Osteocyte (in vitro differentiated cells): ENCODE measurements at regions not wholly inside any gene's neighbourhood (a gene's known extent, or its start where the extent isn't known, plus 50 kb on each side); places are given as distances from the start of the nearest gene placed in this dataset.

ENCODE experiments used
- DNase-seq: peaks from one replicate; pipeline ENCODE4 v3.0.0; 2021; ENCODE audit warnings: mixed read lengths; ENCODE audit not compliant: unreplicated experiment; ENCODE audit errors: extremely low spot score
- H3K27ac Mint-ChIP-seq: one replicate; pipeline ENCODE4 v1.8.0; 2021; ENCODE audit warnings: mild to moderate bottlenecking, mixed read lengths; ENCODE audit not compliant: unreplicated experiment
- H3K27me3 Mint-ChIP-seq: one replicate; pipeline ENCODE4 v1.8.0; 2021; ENCODE audit warnings: mixed read lengths; ENCODE audit not compliant: unreplicated experiment
- H3K36me3 Mint-ChIP-seq: one replicate; pipeline ENCODE4 v1.8.0; 2021; ENCODE audit warnings: mixed read lengths; ENCODE audit not compliant: unreplicated experiment
- H3K4me1 Mint-ChIP-seq: one replicate; pipeline ENCODE4 v1.8.0; 2021; ENCODE audit warnings: mixed read lengths; ENCODE audit not compliant: unreplicated experiment
- H3K4me3 Mint-ChIP-seq: one replicate; pipeline ENCODE4 v1.8.0; 2021; ENCODE audit warnings: mild to moderate bottlenecking, moderate library complexity, mixed read lengths; ENCODE audit not compliant: unreplicated experiment
- H3K9me3 Mint-ChIP-seq: one replicate; pipeline ENCODE4 v1.8.0; 2021; ENCODE audit warnings: mixed read lengths; ENCODE audit not compliant: unreplicated experiment
- CTCF ChIP-seq: fragments of 200-600 bp; sonication (generic); IDR thresholded peaks from 2 replicates; pipeline ENCODE4 v1.5.0; 2021; ENCODE audit warnings: antibody characterized with exemption, mild to moderate bottlenecking, moderate library complexity

GRCh38 chr9:129357773-129358245, 179.7 kb upstream of the IER5L start:
- Mint-ChIP-seq H3K27me3 (no peaks in the 10 kb centered on the region), H3K27ac (no peak overlapping the region), H3K4me1 (peaks cover 10% of the 10 kb centered on the region), H3K36me3 (no peaks in the 10 kb centered on the region), H3K9me3 (peaks cover 5% of the 10 kb centered on the region), H3K4me3 (no peak overlapping the region)
- no peak for TF ChIP-seq CTCF
- no peak for DNase-seq

- no peak overlapping the region for H3K4me3 Mint-ChIP-seq
- H3K27ac Mint-ChIP-seq: no peak overlapping the region
These were observed 179.1 kb upstream of the IER5L start for GRCh38 chr9:129356871-129357772.

GRCh38 chr9:129355631-129356030, 177.6 kb upstream of the IER5L start:
- Mint-ChIP-seq H3K4me1 (peaks cover 19% of the 10 kb centered on the region), H3K4me3 (no peak overlapping the region), H3K9me3 (peaks cover 5% of the 10 kb centered on the region), H3K36me3 (no peaks in the 10 kb centered on the region), H3K27me3 (no peaks in the 10 kb centered on the region), H3K27ac (no peak overlapping the region)
- no peak for TF ChIP-seq CTCF
- DNase-seq: no peak

More at GRCh38 chr9:129356871-129357772, 179.1 kb upstream of the IER5L start:
- no peak for TF ChIP-seq CTCF
- H3K27me3 Mint-ChIP-seq: no peaks in the 10 kb centered on the region
- H3K4me1 Mint-ChIP-seq: peaks cover 14% of the 10 kb centered on the region
- H3K36me3 Mint-ChIP-seq: no peaks in the 10 kb centered on the region
- no peak for DNase-seq
- H3K9me3 Mint-ChIP-seq: peaks cover 5% of the 10 kb centered on the region

GRCh38 chr9:129354498-129354897, 176.4 kb upstream of the IER5L start:
- Mint-ChIP-seq H3K4me1 (peaks cover 19% of the 10 kb centered on the region), H3K27me3 (no peaks in the 10 kb centered on the region), H3K4me3 (no peak overlapping the region)

More at GRCh38 chr9:129354498-129354897, 176.4 kb upstream of the IER5L start:
- H3K36me3 Mint-ChIP-seq: no peaks in the 10 kb centered on the region
- no peak for DNase-seq
- no peak overlapping the region for H3K27ac Mint-ChIP-seq
- H3K9me3 Mint-ChIP-seq: peaks cover 5% of the 10 kb centered on the region
- no peak for TF ChIP-seq CTCF
